GM19455 (cell line): ENCODE measurements at regions not wholly inside any gene's neighbourhood (a gene's known extent, or its start where the extent isn't known, plus 50 kb on each side); places are given as distances from the start of the nearest gene placed in this dataset.
"Not testable (repeated sequence)": the region's sequence is repeated elsewhere in the genome, so short reads cannot be mapped to it uniquely, and the experiment has no call there.

Source experiments
- ATAC-seq: cut with Tn5 transposase; IDR thresholded peaks from one replicate; pipeline ENCODE4 v1.9.1; 2021; ENCODE audit not compliant: unreplicated experiment

GRCh38 chrY:25152322-25152721, 100.4 kb upstream of the BPY2C start:
- ATAC-seq = not testable (repeated sequence)

GRCh38 chrY:25148007-25148406, 96.1 kb upstream of the BPY2C start:
- ATAC-seq = peak; percentile 80

GRCh38 chrY:25132139-25132849, 80.4 kb upstream of the BPY2C start:
- ATAC-seq = not testable (repeated sequence)

- ATAC-seq = not testable (repeated sequence)
Observed at GRCh38 chrY:25120897-25121296, 69.0 kb upstream of the BPY2C start.

- not testable (repeated sequence) for ATAC-seq
Observed at GRCh38 chrY:25108180-25108579, 56.3 kb upstream of the BPY2C start.
